ENCODE measurements at regions not wholly inside any gene's neighbourhood (a gene's known extent, or its start where the extent isn't known, plus 50 kb on each side); places are given as distances from the start of the nearest gene placed in this dataset.

GRCh38 chr18:10265560-10266333, 188.7 kb upstream of the APCDD1 start:
- Histone ChIP-seq H3K4me3 (ENCODE audit: low read depth, low read length) (no peak overlapping the region), H3K27ac (no peak overlapping the region), H3K36me3 (replicated peaks) (no peaks in the 10 kb centered on the region), H3K27me3 (replicated peaks) (no peaks in the 10 kb centered on the region)
- peak; percentile 7 for DNase-seq
- in situ Hi-C loops (cut with HindIII; ENCODE audit: low pct_ligation_motif_present, low sequenced_read_pairs), result no loop called here
- TF ChIP-seq, protein P1, sequence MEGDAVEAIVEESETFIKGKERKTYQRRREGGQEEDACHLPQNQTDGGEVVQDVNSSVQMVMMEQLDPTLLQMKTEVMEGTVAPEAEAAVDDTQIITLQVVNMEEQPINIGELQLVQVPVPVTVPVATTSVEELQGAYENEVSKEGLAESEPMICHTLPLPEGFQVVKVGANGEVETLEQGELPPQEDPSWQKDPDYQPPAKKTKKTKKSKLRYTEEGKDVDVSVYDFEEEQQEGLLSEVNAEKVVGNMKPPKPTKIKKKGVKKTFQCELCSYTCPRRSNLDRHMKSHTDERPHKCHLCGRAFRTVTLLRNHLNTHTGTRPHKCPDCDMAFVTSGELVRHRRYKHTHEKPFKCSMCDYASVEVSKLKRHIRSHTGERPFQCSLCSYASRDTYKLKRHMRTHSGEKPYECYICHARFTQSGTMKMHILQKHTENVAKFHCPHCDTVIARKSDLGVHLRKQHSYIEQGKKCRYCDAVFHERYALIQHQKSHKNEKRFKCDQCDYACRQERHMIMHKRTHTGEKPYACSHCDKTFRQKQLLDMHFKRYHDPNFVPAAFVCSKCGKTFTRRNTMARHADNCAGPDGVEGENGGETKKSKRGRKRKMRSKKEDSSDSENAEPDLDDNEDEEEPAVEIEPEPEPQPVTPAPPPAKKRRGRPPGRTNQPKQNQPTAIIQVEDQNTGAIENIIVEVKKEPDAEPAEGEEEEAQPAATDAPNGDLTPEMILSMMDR (IDR thresholded peaks at IDR 0.05; ENCODE audit: low read depth, low read length, missing control alignments), result no peak

DNA sequence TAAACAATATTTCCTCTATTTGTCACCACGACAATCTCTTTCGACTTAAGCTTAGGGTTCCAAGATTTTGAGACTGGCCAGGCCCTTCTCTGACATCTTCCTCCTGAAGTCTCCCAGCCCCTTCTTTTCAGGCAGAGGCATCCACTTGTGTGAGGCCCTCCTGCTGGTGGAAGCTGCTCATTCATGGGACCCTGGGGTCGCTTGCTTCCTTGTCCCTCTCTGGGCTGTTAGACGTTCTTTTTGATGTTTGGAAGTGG, 188.2 kb upstream of the APCDD1 start:
- H3K27me3 ChIP-seq (replicated peaks), result no peaks in the 10 kb centered on the region
- H3K4me3 ChIP-seq (ENCODE audit: low read depth, low read length), result no peak overlapping the region
- H3K27ac ChIP-seq, result no peak overlapping the region
- TF ChIP-seq, protein P1 (IDR thresholded peaks at IDR 0.05; ENCODE audit: low read depth, low read length, missing control alignments), result no peak
- no peaks in the 10 kb centered on the region for H3K36me3 ChIP-seq (replicated peaks)
- no peak for DNase-seq
- in situ Hi-C loops (cut with HindIII; ENCODE audit: low pct_ligation_motif_present, low sequenced_read_pairs), result no loop called here

DNA sequence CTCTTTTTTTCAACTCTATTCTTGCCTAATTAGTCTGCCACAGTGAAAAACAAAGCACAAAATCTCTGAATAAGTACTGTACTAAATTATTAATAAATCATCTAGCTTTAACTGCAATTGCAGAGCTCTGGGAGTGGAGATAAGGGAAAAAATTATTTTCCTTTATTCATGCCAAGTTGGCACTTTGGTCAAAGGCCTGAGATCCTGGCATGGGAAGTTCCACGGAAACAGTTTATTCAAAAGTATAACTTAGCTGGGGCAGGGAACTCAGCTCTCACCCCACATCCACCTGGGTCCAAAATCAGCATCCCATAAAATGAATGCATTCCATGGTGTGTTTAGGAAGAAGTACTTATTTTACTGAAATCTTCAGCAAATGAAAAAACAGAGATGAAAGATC, 185.2 kb upstream of the APCDD1 start:
- Histone ChIP-seq H3K4me3 (ENCODE audit: low read depth, low read length) (no peak overlapping the region), H3K27me3 (replicated peaks) (no peaks in the 10 kb centered on the region), H3K36me3 (replicated peaks) (no peaks in the 10 kb centered on the region), H3K27ac (no peak overlapping the region)
- TF ChIP-seq, protein P1 (IDR thresholded peaks at IDR 0.05; ENCODE audit: low read depth, low read length, missing control alignments), result no peak
- DNase-seq, result no peak
- in situ Hi-C loops (cut with HindIII; ENCODE audit: low pct_ligation_motif_present, low sequenced_read_pairs), result no loop called here

GRCh38 chr18:10270151-10270571, 184.3 kb upstream of the APCDD1 start:
- Histone ChIP-seq H3K27ac (no peak overlapping the region), H3K27me3 (replicated peaks) (no peaks in the 10 kb centered on the region), H3K36me3 (replicated peaks) (no peaks in the 10 kb centered on the region), H3K4me3 (ENCODE audit: low read depth, low read length) (no peak overlapping the region)
- DNase-seq, result peak; percentile 53
- TF ChIP-seq, protein P1 (IDR thresholded peaks at IDR 0.05; ENCODE audit: low read depth, low read length, missing control alignments), result no peak
- in situ Hi-C loops (cut with HindIII; ENCODE audit: low pct_ligation_motif_present, low sequenced_read_pairs), result no loop called here

DNA sequence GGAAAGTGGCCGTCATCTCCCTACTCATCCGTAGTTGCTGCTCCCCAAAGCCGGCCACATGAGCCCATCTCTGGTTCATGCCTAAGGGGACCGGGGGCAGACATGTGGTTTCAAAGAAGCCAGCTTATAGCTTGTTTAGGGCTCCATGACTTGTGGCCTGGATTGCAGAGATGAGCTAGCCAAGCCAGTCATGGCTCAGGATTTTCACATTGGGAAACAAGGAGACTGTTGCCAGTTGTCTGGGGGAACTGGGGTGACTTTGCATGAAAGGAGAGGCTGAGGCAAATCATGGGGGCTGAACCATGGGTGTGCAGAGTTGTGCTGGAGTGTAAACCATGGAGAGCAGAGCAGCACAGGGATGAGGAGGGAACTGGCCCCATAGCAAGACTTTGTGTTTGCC, 183.0 kb upstream of the APCDD1 start:
- TF ChIP-seq, protein P1 (IDR thresholded peaks at IDR 0.05; ENCODE audit: low read depth, low read length, missing control alignments), result no peak
- Histone ChIP-seq H3K27me3 (replicated peaks) (no peaks in the 10 kb centered on the region), H3K36me3 (replicated peaks) (no peaks in the 10 kb centered on the region), H3K27ac (no peak overlapping the region), H3K4me3 (ENCODE audit: low read depth, low read length) (no peak overlapping the region)
- in situ Hi-C loops (cut with HindIII; ENCODE audit: low pct_ligation_motif_present, low sequenced_read_pairs), result no loop called here
- DNase-seq, result no peak

- H3K27ac ChIP-seq, result no peak overlapping the region
- H3K4me3 ChIP-seq (ENCODE audit: low read depth, low read length), result no peak overlapping the region
- TF ChIP-seq, protein P1 (IDR thresholded peaks at IDR 0.05; ENCODE audit: low read depth, low read length, missing control alignments), result no peak
- in situ Hi-C loops (cut with HindIII; ENCODE audit: low pct_ligation_motif_present, low sequenced_read_pairs), result no loop called here
- no peaks in the 10 kb centered on the region for H3K36me3 ChIP-seq (replicated peaks)
- no peaks in the 10 kb centered on the region for H3K27me3 ChIP-seq (replicated peaks)
- DNase-seq, result no peak
These were observed 180.1 kb upstream of the APCDD1 start for GRCh38 chr18:10274301-10274700.

All from brain microvascular endothelial cell (primary cell).